Fibroblast of skin of left quadriceps (primary cell): ENCODE measurements at regions not wholly inside any gene's neighbourhood (a gene's known extent, or its start where the extent isn't known, plus 50 kb on each side); places are given as distances from the start of the nearest gene placed in this dataset.
"Not testable (repeated sequence)": the region's sequence is repeated elsewhere in the genome, so short reads cannot be mapped to it uniquely, and the experiment has no call there.

Experiments used
- DNase-seq, 2 experiments: peaks; one replicate each; pipeline ENCODE4 v3.0.0-alpha.2; 2013; ENCODE audit warnings: low read depth in 2 of 2

DNA sequence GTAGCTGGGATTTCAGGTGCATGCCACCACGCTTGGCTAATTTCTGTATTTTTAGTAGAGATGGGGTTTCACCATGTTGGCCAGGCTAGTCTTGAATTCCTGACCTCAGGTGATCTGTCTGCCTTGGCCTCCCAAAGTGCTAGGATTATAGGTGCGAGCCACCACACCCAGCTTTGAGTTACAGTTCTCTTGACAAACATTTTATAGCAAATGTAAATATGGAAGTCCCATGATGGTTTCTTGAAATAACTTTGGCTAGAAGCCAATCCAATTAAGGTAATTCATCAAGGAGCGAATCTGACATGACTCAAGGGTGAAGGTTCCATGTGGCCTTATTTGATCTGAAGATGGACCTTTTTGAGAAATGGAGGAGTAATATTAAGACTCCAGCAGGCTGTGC lies 76.2 kb upstream of the RFLNA start:
- not testable (repeated sequence) for DNase-seq

- DNase-seq: no peak
Measured at GRCh38 chr12:124222368-124223245, 72.3 kb upstream of the RFLNA start.

- DNase-seq: not testable (repeated sequence)
Measured at GRCh38 chr12:124223733-124224138, 71.2 kb upstream of the RFLNA start.

GRCh38 chr12:124224535-124225110 lies 70.3 kb upstream of the RFLNA start:
- DNase-seq: no peak

GRCh38 chr12:124225730-124226129 lies 69.2 kb upstream of the RFLNA start:
- DNase-seq: no peak

DNA sequence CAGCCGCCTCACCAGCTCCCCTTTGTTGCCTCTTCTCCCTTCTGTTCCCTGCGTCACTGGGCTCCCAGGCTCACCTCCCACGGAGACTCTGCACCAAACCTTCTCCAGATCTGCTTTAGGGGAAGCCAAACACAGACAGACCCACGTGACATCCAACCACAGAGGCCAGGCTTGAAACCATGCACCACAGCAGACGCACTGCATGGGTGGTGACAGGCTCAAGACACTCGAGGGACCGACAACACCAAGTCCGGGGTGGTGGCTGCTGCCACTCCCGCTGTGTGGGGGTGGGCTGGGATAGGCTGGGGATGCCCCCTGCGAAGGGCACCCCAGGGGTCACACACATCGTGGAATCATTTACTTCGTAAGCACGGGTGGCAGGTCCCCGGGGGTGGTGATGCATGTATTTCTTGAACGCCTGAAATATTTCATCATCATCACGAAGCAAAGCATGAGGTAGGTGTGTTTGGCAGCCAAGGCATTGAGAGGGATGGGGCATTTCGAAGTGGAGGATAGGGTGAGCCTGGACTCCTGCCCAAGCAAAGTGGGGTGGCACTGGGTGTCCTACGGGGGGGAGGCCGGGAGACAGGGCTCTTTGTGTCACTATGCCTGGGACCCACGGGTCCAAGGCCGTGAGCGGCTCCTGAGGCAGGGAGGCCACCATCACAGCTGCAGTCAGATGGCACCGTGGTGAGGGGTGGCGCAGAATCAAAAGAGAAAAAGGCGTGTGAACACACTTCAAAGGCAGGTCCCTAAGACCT lies 66.8 kb upstream of the RFLNA start:
- DNase-seq: no peak

DNA sequence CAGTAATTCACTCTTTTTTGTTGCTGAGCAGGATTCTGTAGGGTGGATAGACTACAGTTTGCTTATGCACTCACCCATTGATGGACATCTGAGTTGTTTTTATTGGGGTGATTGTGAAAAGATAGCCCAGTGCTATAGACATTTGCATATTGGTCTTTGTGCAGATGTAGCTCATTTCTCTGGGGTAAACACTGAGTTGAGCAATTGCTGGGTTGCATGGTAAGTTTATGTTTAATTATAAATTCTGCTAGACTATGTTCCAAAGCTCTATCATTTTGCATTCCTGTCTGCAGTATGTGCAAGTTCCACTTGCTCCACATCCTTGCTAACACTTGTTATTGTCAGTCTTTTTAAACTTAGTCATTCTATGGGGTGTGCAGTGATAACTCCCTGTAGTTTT lies 65.4 kb upstream of the RFLNA start:
- no peak for DNase-seq

DNA sequence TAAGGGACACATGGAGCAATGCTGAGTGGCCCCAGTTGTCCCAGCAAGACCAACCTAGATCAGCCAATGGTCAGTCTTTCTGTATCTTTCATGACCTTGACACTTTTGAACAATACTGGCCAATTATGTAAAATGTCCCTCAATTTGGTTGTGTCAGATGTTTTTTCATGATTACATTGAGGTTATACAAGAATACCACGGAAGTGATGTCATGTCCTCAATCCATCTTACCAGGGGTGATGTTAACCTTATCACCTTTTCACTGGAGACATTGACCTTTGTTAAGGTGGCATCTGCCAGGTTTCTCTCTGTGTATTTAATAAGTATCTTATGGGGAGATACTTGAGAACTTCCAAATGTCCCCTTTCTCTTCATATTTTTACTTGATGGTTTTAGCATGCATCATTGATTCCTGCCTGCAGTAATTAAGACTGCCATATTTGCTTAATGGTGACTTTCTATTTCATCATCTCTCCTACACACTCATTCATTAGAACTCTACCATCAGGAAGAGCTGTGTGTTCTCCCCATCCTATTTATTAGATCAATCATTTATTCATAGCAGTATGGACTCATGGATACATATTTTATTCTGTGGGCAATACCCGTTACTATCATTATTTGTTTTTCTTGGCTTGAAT lies 64.7 kb upstream of the RFLNA start:
- no peak for DNase-seq

GRCh38 chr12:124230789-124231188 lies 64.1 kb upstream of the RFLNA start:
- no peak for DNase-seq

GRCh38 chr12:124231980-124232653 lies 62.8 kb upstream of the RFLNA start:
- DNase-seq: no peak

DNA sequence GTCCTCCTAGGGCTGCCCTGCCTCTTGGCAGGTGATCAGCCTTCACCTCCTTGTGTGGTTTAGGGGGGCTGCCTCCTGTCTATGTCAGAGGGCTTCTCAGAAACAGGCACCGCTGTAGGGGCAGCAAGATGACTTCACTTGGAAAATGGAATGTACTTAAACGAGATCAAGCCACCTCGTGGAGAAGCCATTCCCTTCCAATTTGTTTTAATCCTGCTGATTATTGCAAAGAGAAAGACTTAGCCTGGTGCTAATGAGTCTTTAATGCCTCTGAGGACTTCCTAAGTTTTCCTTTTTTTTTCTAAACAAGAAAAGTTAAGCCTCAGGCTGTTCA lies 62.3 kb upstream of the RFLNA start:
- no peak for DNase-seq

- DNase-seq: peak; percentile 94 to 95
Measured at GRCh38 chr12:124233041-124233796, 61.7 kb upstream of the RFLNA start.

GRCh38 chr12:124233846-124234640 lies 60.9 kb upstream of the RFLNA start:
- DNase-seq: no peak

DNA sequence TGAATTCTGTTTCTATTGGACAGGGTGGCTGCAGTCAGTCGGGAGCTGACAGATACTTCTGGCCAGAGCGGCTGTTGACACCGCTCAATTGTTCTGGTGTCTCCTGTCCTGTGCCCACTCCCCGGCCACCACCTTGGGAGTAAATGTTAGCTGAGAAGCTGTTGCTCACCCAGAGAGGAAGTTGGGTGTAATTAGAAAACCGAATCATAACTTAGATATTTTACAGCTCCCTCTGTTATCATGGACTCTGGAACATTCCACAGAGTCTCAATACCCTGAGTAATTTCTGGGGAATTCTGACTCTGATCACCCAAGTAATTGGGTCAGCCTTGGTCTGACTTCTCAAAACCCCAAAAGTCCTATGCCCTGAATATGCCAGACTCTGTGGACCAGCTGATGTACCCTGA lies 58.3 kb upstream of the RFLNA start:
- peak; percentile 80 to 83 for DNase-seq

- DNase-seq: no peak
Measured at GRCh38 chr12:124238886-124239285, 56.0 kb upstream of the RFLNA start.

DNA sequence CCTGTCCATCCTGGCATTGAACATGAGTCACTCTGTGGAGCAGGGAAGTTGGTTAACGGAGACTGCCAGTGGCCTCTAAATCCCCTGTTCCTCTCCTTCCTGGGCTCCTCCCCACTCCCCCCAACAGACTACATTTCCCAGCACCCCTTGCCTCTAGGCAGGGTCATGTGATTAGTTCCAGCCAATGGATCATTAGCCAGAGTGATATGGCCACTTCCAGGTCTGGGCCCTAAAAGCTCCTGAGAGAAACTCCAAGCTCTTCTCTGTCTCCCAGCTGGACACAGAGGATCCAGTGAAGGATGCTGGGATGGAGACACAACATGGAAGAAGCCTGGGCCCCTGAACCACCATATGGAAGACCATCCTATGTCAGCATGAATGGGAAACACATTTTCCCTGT lies 54.4 kb upstream of the RFLNA start:
- no peak for DNase-seq

DNA sequence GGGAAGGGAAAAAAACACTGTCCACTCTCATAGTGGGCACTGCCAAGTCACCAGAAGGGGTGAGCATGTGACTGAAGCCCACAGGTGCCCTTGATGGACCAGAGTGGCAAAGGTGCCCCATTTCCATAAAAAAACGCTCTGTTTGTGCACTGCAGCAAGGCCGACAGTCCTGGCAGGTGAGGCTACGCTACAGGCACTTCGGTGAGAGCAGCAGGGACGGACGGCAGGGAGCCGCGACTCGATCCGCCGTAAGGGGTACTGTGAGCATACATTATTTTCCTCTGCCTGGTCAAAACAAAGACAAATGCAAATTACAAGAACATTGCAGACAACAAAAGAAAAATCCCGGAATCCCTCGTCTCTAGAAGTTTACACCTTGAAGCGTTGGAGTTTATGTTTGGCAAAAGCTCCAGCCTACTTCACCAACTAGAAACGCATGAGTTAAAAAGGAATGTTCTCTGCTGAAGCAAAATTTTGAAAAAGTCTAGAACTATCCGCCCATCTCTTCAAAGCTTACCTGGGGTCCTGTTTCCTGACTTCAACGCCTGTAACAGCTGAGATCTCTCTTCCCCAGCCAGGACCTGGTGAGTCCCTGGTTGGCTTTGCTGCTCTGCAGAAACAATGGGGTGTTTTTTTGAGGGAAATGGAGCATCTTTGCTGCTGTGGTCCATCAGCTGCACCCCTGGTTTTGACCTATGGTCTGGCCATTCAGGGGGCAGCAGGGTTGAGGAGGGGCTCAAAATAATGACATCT lies 52.9 kb upstream of the RFLNA start:
- no peak for DNase-seq

GRCh38 chr12:124242529-124243065 lies 52.3 kb upstream of the RFLNA start:
- no peak for DNase-seq

GRCh38 chr12:124243936-124244335 lies 51.0 kb upstream of the RFLNA start:
- DNase-seq: no peak
